ENCODE measurements at regions not wholly inside any gene's neighbourhood (a gene's known extent, or its start where the extent isn't known, plus 50 kb on each side); places are given as distances from the start of the nearest gene placed in this dataset.
A peak's percentile ranks its signal among the peaks of the same experiment; 100 is the strongest.

GRCh38 chr2:128520340-128520739 lies 201.7 kb upstream of the HS6ST1 start:
- WGBS (ENCODE audit: insufficient coverage, low coverage, low lambda C conversion rate, missing lambda C conversion rate), result 92% methylated on average over 2 of the region's 4 CpGs
- Histone ChIP-seq H3K27me3 (no peaks in the 10 kb centered on the region), H3K36me3 (no peaks in the 10 kb centered on the region), H3K4me3 (no peak overlapping the region), H3K4me1 (no peaks in the 10 kb centered on the region), H3K27ac (no peak overlapping the region), H3K9me3 (no peaks in the 10 kb centered on the region)
- intact Hi-C loops (cut with DNase I), result loop anchor here in 1 of 2 donors (10.0 kb wide), 1 partner anchor 196 kb away; no protein-coding TSS in a partner anchor
- DNase-seq (no peak), ATAC-seq (peak in 1 of 4 donors; percentile 32)
- TF ChIP-seq POLR2A (IDR thresholded peaks at IDR 0.05), result no peak
- TF ChIP-seq, protein P1, sequence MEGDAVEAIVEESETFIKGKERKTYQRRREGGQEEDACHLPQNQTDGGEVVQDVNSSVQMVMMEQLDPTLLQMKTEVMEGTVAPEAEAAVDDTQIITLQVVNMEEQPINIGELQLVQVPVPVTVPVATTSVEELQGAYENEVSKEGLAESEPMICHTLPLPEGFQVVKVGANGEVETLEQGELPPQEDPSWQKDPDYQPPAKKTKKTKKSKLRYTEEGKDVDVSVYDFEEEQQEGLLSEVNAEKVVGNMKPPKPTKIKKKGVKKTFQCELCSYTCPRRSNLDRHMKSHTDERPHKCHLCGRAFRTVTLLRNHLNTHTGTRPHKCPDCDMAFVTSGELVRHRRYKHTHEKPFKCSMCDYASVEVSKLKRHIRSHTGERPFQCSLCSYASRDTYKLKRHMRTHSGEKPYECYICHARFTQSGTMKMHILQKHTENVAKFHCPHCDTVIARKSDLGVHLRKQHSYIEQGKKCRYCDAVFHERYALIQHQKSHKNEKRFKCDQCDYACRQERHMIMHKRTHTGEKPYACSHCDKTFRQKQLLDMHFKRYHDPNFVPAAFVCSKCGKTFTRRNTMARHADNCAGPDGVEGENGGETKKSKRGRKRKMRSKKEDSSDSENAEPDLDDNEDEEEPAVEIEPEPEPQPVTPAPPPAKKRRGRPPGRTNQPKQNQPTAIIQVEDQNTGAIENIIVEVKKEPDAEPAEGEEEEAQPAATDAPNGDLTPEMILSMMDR (IDR thresholded peaks at IDR 0.05), result no peak

DNA sequence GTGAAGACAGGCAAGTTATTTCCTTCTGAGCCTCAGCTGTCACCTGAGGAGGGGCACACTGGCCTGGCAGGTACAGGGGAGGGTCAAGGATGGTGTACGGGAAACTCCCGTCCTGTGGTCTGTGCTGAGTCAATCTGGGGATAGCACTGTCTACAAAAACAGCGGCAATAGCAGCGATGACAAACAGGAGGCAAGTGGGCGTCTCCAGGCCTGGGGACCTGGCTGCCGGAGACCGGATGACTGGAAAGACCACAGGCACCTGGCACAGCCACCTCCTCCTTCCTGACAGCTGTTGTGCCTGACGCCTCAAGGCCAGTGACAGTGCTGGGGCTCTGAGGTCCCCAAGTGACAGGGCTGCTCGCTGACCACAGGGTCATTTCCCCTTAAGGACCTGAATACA lies 202.1 kb upstream of the HS6ST1 start:
- Histone ChIP-seq H3K4me3 (no peak overlapping the region), H3K36me3 (no peaks in the 10 kb centered on the region), H3K27ac (no peak overlapping the region), H3K4me1 (no peaks in the 10 kb centered on the region), H3K9me3 (no peaks in the 10 kb centered on the region), H3K27me3 (no peaks in the 10 kb centered on the region)
- intact Hi-C loops (cut with DNase I), result loop anchor here in 1 of 2 donors (10.0 kb wide), 1 partner anchor 196 kb away; no protein-coding TSS in a partner anchor
- no CpG with 5 or more reads among the region's 9 CpGs for WGBS (ENCODE audit: insufficient coverage, low coverage, low lambda C conversion rate, missing lambda C conversion rate)
- ATAC-seq (no peak), DNase-seq (no peak)
- TF ChIP-seq, protein P1 (IDR thresholded peaks at IDR 0.05), result no peak
- TF ChIP-seq POLR2A (IDR thresholded peaks at IDR 0.05), result no peak

DNA sequence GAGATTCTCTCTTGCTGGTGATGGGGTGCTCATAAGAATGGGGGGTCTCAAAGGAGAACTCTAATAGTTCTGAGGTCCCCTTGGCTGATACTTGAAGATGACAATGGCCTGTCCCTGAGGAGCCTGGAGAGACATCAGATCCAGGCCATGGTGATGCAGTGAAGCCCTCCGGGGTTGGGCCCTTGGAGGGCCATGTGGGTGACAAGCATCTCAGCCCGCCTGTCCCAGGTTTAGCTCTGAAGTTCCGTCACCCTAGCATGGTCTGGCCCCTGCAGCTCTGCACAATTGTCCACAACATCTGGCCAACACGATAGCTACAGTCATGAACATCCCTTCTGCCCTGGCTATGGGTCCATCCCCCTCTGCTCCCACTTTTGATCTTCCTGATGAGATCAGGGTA lies 202.8 kb upstream of the HS6ST1 start:
- ATAC-seq (no peak), DNase-seq (no peak)
- TF ChIP-seq POLR2A (IDR thresholded peaks at IDR 0.05), result no peak
- intact Hi-C loops (cut with DNase I), result loop anchor here in 1 of 2 donors (10.0 kb wide), 1 partner anchor 197 kb away; no protein-coding TSS in a partner anchor
- Histone ChIP-seq H3K27ac (no peak overlapping the region), H3K9me3 (no peaks in the 10 kb centered on the region), H3K4me1 (no peaks in the 10 kb centered on the region), H3K4me3 (no peak overlapping the region), H3K27me3 (no peaks in the 10 kb centered on the region), H3K36me3 (no peaks in the 10 kb centered on the region)
- no CpG with 5 or more reads among the region's 4 CpGs for WGBS (ENCODE audit: insufficient coverage, low coverage, low lambda C conversion rate, missing lambda C conversion rate)

- H3K4me3 ChIP-seq, result no peak overlapping the region
- no peak overlapping the region for H3K27ac ChIP-seq
- H3K4me1 ChIP-seq, result no peaks in the 10 kb centered on the region
- H3K27me3 ChIP-seq, result no peaks in the 10 kb centered on the region
- ATAC-seq (no peak), DNase-seq (no peak)
- no peaks in the 10 kb centered on the region for H3K36me3 ChIP-seq
- intact Hi-C loops (cut with DNase I), result loop anchor here in 1 of 2 donors (10.0 kb wide), 1 partner anchor 198 kb away; no protein-coding TSS in a partner anchor
- WGBS (ENCODE audit: insufficient coverage, low coverage, low lambda C conversion rate, missing lambda C conversion rate), result 80% methylated on average over 6 of the region's 7 CpGs
- no peaks in the 10 kb centered on the region for H3K9me3 ChIP-seq
- TF ChIP-seq, protein P1 (IDR thresholded peaks at IDR 0.05), result no peak
- TF ChIP-seq POLR2A (IDR thresholded peaks at IDR 0.05), result no peak
Measured at GRCh38 chr2:128522829-128523228, 204.2 kb upstream of the HS6ST1 start.

DNA sequence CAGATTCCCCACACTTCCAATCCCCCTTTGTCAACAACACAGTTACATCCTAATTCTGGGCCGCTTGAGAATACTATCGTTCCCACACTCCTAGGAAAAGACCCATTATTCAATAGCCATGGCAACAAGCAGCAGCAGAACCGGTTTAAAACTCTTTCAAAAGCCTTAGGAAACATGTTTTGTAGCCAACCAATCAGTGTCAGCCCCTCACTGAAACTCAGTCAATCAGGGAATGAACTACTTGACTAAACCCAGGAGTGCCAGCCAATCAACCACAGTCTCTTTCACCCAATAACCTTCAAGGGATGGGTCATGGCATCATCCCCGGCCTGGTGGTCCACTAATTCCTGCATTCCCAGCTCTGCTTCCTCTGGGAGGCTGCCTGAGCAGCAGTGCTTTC lies 204.8 kb upstream of the HS6ST1 start:
- ATAC-seq (no peak), DNase-seq (no peak)
- H3K27me3 ChIP-seq, result no peaks in the 10 kb centered on the region
- intact Hi-C loops (cut with DNase I), result loop anchor here in 1 of 2 donors (10.0 kb wide), 1 partner anchor 199 kb away; no protein-coding TSS in a partner anchor
- no peaks in the 10 kb centered on the region for H3K4me1 ChIP-seq
- no peaks in the 10 kb centered on the region for H3K9me3 ChIP-seq
- H3K36me3 ChIP-seq, result no peaks in the 10 kb centered on the region
- no peak overlapping the region for H3K4me3 ChIP-seq
- 82% methylated on average over 4 of the region's 4 CpGs for WGBS (ENCODE audit: insufficient coverage, low coverage, low lambda C conversion rate, missing lambda C conversion rate)
- no peak for TF ChIP-seq POLR2A (IDR thresholded peaks at IDR 0.05)
- TF ChIP-seq, protein P1 (IDR thresholded peaks at IDR 0.05), result no peak
- no peak overlapping the region for H3K27ac ChIP-seq

All from right lobe of liver (tissue), 6 donors.